IMR-90 (cell line): ENCODE measurements at regions not wholly inside any gene's neighbourhood (a gene's known extent, or its start where the extent isn't known, plus 50 kb on each side); places are given as distances from the start of the nearest gene placed in this dataset.

Experiments used
- MAFK ChIP-seq: IDR thresholded peaks from 2 replicates; pipeline ENCODE4 v1.6.1; 2012; ENCODE audit warnings: low read depth, low read length, improper control_type of control experiment
- POLR2A ChIP-seq: IDR thresholded peaks from 2 replicates; pipeline ENCODE4 v1.6.1; 2012; ENCODE audit warnings: mild to moderate bottlenecking, low read depth, low read length
- RAD21 ChIP-seq: IDR thresholded peaks from 2 replicates; pipeline ENCODE4 v1.6.1; 2012; ENCODE audit warnings: low read length, improper control_type of control experiment
- RFX5 ChIP-seq: IDR thresholded peaks from 2 replicates; pipeline ENCODE4 v1.8.0; 2012; ENCODE audit warnings: low read depth, mild to moderate bottlenecking, low read length, moderate library complexity
- SMC3 ChIP-seq: fragments of 150-350 bp; IDR thresholded peaks from 2 replicates; pipeline ENCODE4 v1.6.1; 2016; ENCODE audit warnings: low read depth, mild to moderate bottlenecking, antibody characterized with exemption, low read length, moderate library complexity
- TF ChIP-seq, protein P1 (sequence below): conservative IDR thresholded peaks from 2 replicates; pipeline ENCODE4 v1.5.1; 2012; ENCODE audit warnings: mild to moderate bottlenecking, low read depth, low read length, improper control_type of control experiment

- TF ChIP-seq, protein P1, sequence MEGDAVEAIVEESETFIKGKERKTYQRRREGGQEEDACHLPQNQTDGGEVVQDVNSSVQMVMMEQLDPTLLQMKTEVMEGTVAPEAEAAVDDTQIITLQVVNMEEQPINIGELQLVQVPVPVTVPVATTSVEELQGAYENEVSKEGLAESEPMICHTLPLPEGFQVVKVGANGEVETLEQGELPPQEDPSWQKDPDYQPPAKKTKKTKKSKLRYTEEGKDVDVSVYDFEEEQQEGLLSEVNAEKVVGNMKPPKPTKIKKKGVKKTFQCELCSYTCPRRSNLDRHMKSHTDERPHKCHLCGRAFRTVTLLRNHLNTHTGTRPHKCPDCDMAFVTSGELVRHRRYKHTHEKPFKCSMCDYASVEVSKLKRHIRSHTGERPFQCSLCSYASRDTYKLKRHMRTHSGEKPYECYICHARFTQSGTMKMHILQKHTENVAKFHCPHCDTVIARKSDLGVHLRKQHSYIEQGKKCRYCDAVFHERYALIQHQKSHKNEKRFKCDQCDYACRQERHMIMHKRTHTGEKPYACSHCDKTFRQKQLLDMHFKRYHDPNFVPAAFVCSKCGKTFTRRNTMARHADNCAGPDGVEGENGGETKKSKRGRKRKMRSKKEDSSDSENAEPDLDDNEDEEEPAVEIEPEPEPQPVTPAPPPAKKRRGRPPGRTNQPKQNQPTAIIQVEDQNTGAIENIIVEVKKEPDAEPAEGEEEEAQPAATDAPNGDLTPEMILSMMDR, result no peak
- TF ChIP-seq SMC3 (no peak), MAFK (no peak), RAD21 (no peak), POLR2A (no peak), RFX5 (no peak)
Measured at GRCh38 chr1:188433425-188433824, 1604.7 kb downstream of the PLA2G4A start.
